ENCODE measurements at regions not wholly inside any gene's neighbourhood (a gene's known extent, or its start where the extent isn't known, plus 50 kb on each side); places are given as distances from the start of the nearest gene placed in this dataset.

- Mint-ChIP-seq H3K36me3 (ENCODE audit: insufficient read depth, unreplicated experiment) (no peaks in the 10 kb centered on the region), H3K9me3 (ENCODE audit: unreplicated experiment) (peaks cover 16% of the 10 kb centered on the region), H3K27ac (ENCODE audit: low read depth, unreplicated experiment) (no peak overlapping the region), H3K27me3 (ENCODE audit: insufficient read depth, unreplicated experiment) (no peaks in the 10 kb centered on the region), H3K4me1 (ENCODE audit: insufficient read depth, unreplicated experiment) (no peaks in the 10 kb centered on the region), H3K4me3 (ENCODE audit: unreplicated experiment) (no peak overlapping the region)
- CTCF ChIA-PET = interaction anchor here (0.6 kb wide), 1 partner anchor 81 kb away, joined by 3 read pairs; no protein-coding TSS in a partner anchor
- TF ChIP-seq, protein P1, sequence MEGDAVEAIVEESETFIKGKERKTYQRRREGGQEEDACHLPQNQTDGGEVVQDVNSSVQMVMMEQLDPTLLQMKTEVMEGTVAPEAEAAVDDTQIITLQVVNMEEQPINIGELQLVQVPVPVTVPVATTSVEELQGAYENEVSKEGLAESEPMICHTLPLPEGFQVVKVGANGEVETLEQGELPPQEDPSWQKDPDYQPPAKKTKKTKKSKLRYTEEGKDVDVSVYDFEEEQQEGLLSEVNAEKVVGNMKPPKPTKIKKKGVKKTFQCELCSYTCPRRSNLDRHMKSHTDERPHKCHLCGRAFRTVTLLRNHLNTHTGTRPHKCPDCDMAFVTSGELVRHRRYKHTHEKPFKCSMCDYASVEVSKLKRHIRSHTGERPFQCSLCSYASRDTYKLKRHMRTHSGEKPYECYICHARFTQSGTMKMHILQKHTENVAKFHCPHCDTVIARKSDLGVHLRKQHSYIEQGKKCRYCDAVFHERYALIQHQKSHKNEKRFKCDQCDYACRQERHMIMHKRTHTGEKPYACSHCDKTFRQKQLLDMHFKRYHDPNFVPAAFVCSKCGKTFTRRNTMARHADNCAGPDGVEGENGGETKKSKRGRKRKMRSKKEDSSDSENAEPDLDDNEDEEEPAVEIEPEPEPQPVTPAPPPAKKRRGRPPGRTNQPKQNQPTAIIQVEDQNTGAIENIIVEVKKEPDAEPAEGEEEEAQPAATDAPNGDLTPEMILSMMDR (IDR thresholded peaks at IDR 0.05; ENCODE audit: unreplicated experiment) = no peak
- no peak for DNase-seq (ENCODE audit: unreplicated experiment)
- POLR2A ChIA-PET = no interaction called here
- intact Hi-C loops (cut with micrococcal nuclease) = no loop called here
- BruUV-seq (replicated peaks) = no TSS peak
Measured at GRCh38 chr5:98603456-98603855, 170.0 kb upstream of the RGMB start.

- POLR2A ChIA-PET = no interaction called here
- peaks cover 16% of the 10 kb centered on the region for H3K9me3 Mint-ChIP-seq (ENCODE audit: unreplicated experiment)
- H3K4me1 Mint-ChIP-seq (ENCODE audit: insufficient read depth, unreplicated experiment) = no peaks in the 10 kb centered on the region
- no TSS peak for BruUV-seq (replicated peaks)
- no peak overlapping the region for H3K4me3 Mint-ChIP-seq (ENCODE audit: unreplicated experiment)
- no peak overlapping the region for H3K27ac Mint-ChIP-seq (ENCODE audit: low read depth, unreplicated experiment)
- H3K27me3 Mint-ChIP-seq (ENCODE audit: insufficient read depth, unreplicated experiment) = peaks cover under 1% of the 10 kb centered on the region
- TF ChIP-seq, protein P1 (IDR thresholded peaks at IDR 0.05; ENCODE audit: unreplicated experiment) = no peak
- DNase-seq (ENCODE audit: unreplicated experiment) = no peak
- CTCF ChIA-PET = no interaction called here
- no peaks in the 10 kb centered on the region for H3K36me3 Mint-ChIP-seq (ENCODE audit: insufficient read depth, unreplicated experiment)
- intact Hi-C loops (cut with micrococcal nuclease) = no loop called here
Measured at GRCh38 chr5:98604301-98604700, 169.2 kb upstream of the RGMB start.

DNA sequence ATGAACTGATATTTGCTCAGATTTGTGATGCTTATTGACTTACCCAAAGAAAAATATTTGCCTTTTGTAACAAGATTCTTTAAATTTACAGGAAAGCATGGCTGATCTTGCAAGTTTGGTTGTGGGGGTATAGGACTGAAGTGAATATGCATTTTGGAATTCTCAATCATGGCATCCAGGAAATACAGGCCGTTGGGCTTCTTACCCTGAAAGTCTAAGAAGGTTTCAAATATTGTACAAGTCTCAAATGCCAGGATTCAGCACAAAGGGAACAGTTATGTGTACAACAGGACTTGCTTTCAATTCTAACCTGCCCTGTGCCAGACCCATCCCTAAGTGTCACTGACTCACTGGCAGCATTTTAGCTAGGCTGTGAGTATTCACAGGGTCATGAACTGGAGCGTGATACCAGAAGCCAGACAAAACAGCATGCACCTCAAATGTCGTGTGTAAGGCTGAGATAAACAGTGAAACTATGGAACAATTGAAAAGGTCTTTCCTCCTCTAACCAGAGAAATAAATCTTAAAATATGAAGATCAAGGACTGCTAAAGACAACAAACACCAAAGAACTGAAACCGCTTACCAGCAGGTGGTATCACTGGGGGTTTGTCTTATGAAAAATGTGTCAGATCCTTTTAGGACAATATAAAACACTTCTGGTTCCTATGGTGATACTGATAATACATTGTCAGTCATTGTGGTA lies 168.6 kb upstream of the RGMB start:
- BruUV-seq (replicated peaks) = no TSS peak
- Mint-ChIP-seq H3K9me3 (ENCODE audit: unreplicated experiment) (peaks cover 15% of the 10 kb centered on the region), H3K4me3 (ENCODE audit: unreplicated experiment) (no peak overlapping the region), H3K27ac (ENCODE audit: low read depth, unreplicated experiment) (no peak overlapping the region), H3K27me3 (ENCODE audit: insufficient read depth, unreplicated experiment) (peaks cover 6% of the 10 kb centered on the region), H3K4me1 (ENCODE audit: insufficient read depth, unreplicated experiment) (no peaks in the 10 kb centered on the region), H3K36me3 (ENCODE audit: insufficient read depth, unreplicated experiment) (no peaks in the 10 kb centered on the region)
- DNase-seq (ENCODE audit: unreplicated experiment) = no peak
- POLR2A ChIA-PET = no interaction called here
- TF ChIP-seq, protein P1 (IDR thresholded peaks at IDR 0.05; ENCODE audit: unreplicated experiment) = no peak
- intact Hi-C loops (cut with micrococcal nuclease) = no loop called here
- CTCF ChIA-PET = no interaction called here

- H3K9me3 Mint-ChIP-seq (ENCODE audit: unreplicated experiment) = peaks cover 10% of the 10 kb centered on the region
- BruUV-seq (replicated peaks) = no TSS peak
- H3K27me3 Mint-ChIP-seq (ENCODE audit: insufficient read depth, unreplicated experiment) = peaks cover 11% of the 10 kb centered on the region
- no peak overlapping the region for H3K27ac Mint-ChIP-seq (ENCODE audit: low read depth, unreplicated experiment)
- no peaks in the 10 kb centered on the region for H3K4me1 Mint-ChIP-seq (ENCODE audit: insufficient read depth, unreplicated experiment)
- no peak overlapping the region for H3K4me3 Mint-ChIP-seq (ENCODE audit: unreplicated experiment)
- ChIA-PET POLR2A (no interaction called here), CTCF (no interaction called here)
- intact Hi-C loops (cut with micrococcal nuclease) = no loop called here
- TF ChIP-seq, protein P1 (IDR thresholded peaks at IDR 0.05; ENCODE audit: unreplicated experiment) = no peak
- no peaks in the 10 kb centered on the region for H3K36me3 Mint-ChIP-seq (ENCODE audit: insufficient read depth, unreplicated experiment)
- no peak for DNase-seq (ENCODE audit: unreplicated experiment)
Measured at GRCh38 chr5:98605426-98605825, 168.0 kb upstream of the RGMB start.
